PFSK-1 (cell line): ENCODE measurements at regions not wholly inside any gene's neighbourhood (a gene's known extent, or its start where the extent isn't known, plus 50 kb on each side); places are given as distances from the start of the nearest gene placed in this dataset.

Experiments
- FOXP2 ChIP-seq: optimal IDR thresholded peaks from 2 replicates; pipeline ENCODE3; 2011; ENCODE audit warnings: borderline replicate concordance, control low read depth, inconsistent platforms; ENCODE audit not compliant: insufficient read depth; ENCODE audit errors: extremely low read length, extremely low read depth
- POLR2AphosphoS5 ChIP-seq: IDR thresholded peaks from 2 replicates; pipeline ENCODE4 v1.6.1; 2012; ENCODE audit warnings: low read depth, mild to moderate bottlenecking, control low read depth, low read length, moderate library complexity
- REST ChIP-seq, 2 experiments: IDR thresholded peaks; 2 replicates each; pipeline versions ENCODE4 v1.6.1 to v1.8.0; 2011 to 2012; ENCODE audit warnings: low read depth in 2 of 2, low read length in 2 of 2, control low read depth in 1 of 2, inconsistent platforms in 1 of 2, mild to moderate bottlenecking in 1 of 2, moderate library complexity in 1 of 2; ENCODE audit not compliant: insufficient read depth in 1 of 2
- SIN3A ChIP-seq: IDR thresholded peaks from 2 replicates; pipeline ENCODE4 v1.6.1; 2012; ENCODE audit warnings: mild to moderate bottlenecking, low read length, moderate library complexity, borderline replicate concordance; ENCODE audit not compliant: insufficient read depth
- TAF1 ChIP-seq: IDR thresholded peaks from 2 replicates; pipeline ENCODE4 v1.6.1; 2012; ENCODE audit warnings: low read length, control low read depth, borderline replicate concordance; ENCODE audit not compliant: insufficient read depth

GRCh38 chr3:31220431-31220830 is 312.3 kb upstream of the STT3B start:
- TF ChIP-seq POLR2AphosphoS5 (no peak), SIN3A (no peak), REST (IDR thresholded peaks at IDR 0.05; ENCODE audit: insufficient read depth in 1 of 2, low read depth in 2 of 2, low read length in 2 of 2) (no peak), FOXP2 (no peak), TAF1 (no peak)

DNA sequence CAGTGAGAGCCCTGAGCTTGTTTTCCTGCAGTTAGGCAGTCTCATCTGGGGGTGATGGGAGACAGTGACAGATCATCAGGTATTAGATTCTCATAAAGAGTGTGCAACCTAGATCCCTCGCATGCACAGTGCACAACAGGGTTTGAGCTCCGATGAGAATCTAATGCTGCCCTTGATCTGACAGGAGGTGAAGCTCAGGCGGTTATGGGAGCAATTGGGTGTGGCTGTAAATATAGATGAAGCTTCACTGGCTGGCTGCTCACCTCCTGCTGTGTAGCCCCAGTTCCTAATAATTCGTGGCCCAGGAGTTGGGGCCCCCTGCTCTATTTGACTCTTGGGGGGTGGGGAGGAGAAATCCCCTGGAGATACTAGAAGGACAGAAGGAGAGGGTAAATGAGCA is 309.4 kb upstream of the STT3B start:
- no peak for TF ChIP-seq TAF1
- TF ChIP-seq REST (IDR thresholded peaks at IDR 0.05; ENCODE audit: insufficient read depth in 1 of 2, low read depth in 2 of 2, low read length in 2 of 2): no peak
- TF ChIP-seq POLR2AphosphoS5: no peak
- TF ChIP-seq FOXP2: no peak
- TF ChIP-seq SIN3A: no peak

DNA sequence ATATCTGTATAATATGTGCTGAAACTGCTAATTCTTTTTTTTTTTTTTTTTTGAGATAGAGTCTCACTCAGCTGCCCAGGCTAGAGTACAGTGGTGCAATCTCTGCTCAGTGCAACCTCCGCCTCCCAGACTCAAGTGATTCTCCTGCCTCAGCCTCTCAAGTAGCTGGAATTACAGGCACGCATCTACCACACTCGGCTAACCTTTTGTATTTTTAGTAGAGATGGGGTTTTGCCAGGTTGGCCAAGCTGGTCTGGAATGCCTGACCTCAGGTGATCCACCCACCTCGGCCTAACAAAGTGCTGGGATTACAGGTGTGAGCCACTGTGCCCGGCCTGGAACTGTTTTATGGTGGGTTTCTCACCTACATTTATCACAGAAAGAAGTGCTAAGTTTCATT is 307.8 kb upstream of the STT3B start:
- TF ChIP-seq FOXP2 (no peak), TAF1 (no peak), SIN3A (no peak), REST (IDR thresholded peaks at IDR 0.05; ENCODE audit: insufficient read depth in 1 of 2, low read depth in 2 of 2, low read length in 2 of 2) (no peak), POLR2AphosphoS5 (no peak)

DNA sequence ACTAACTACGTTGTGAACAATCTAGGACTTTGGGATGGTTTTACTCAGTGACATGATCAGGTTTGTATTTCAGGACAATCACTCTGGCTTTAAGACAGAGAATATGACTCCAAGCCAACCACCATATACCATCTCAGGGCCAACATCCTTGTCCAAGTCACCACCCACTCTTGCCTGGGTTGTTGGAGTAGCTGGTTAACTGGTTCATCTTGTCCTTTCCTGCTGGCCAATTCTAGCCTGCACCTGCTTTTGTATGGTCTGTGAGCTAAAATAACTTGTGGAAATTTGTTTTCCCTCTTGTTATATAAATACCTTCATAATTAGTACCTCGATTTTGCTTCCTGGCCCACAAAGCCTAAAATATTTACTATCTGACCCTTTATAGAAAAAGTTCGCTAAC is 306.8 kb upstream of the STT3B start:
- TF ChIP-seq FOXP2 (no peak), TAF1 (no peak), SIN3A (no peak), REST (IDR thresholded peaks at IDR 0.05; ENCODE audit: insufficient read depth in 1 of 2, low read depth in 2 of 2, low read length in 2 of 2) (no peak), POLR2AphosphoS5 (no peak)

GRCh38 chr3:31226346-31226745 is 306.4 kb upstream of the STT3B start:
- TF ChIP-seq TAF1 (no peak), REST (IDR thresholded peaks at IDR 0.05; ENCODE audit: insufficient read depth in 1 of 2, low read depth in 2 of 2, low read length in 2 of 2) (no peak)
